IPS-18a (cell line): ENCODE measurements at regions not wholly inside any gene's neighbourhood (a gene's known extent, or its start where the extent isn't known, plus 50 kb on each side); places are given as distances from the start of the nearest gene placed in this dataset.

ENCODE experiments used
- H3K27ac ChIP-seq: one replicate; pipeline ENCODE4 v1.5.1; 2013; ENCODE audit warnings: low read length
- H3K27me3 ChIP-seq: one replicate; pipeline ENCODE4 v1.6.1; 2013; ENCODE audit warnings: mild to moderate bottlenecking, low read length; ENCODE audit not compliant: control insufficient read depth, insufficient read depth
- H3K36me3 ChIP-seq: one replicate; pipeline ENCODE4 v1.6.1; 2013; ENCODE audit warnings: low read depth, low read length; ENCODE audit not compliant: control insufficient read depth
- H3K4me1 ChIP-seq: one replicate; pipeline ENCODE4 v1.6.1; 2013; ENCODE audit warnings: low read depth, low read length; ENCODE audit not compliant: control insufficient read depth
- H3K4me3 ChIP-seq: one replicate; pipeline ENCODE4 v1.5.1; 2013; ENCODE audit warnings: low read length
- H3K9ac ChIP-seq: one replicate; pipeline ENCODE4 v1.6.1; 2013; ENCODE audit warnings: mild to moderate bottlenecking, low read length, moderate library complexity
- H3K9me3 ChIP-seq: one replicate; pipeline ENCODE4 v1.6.1; 2013; ENCODE audit warnings: low read depth, low read length; ENCODE audit not compliant: control insufficient read depth

DNA sequence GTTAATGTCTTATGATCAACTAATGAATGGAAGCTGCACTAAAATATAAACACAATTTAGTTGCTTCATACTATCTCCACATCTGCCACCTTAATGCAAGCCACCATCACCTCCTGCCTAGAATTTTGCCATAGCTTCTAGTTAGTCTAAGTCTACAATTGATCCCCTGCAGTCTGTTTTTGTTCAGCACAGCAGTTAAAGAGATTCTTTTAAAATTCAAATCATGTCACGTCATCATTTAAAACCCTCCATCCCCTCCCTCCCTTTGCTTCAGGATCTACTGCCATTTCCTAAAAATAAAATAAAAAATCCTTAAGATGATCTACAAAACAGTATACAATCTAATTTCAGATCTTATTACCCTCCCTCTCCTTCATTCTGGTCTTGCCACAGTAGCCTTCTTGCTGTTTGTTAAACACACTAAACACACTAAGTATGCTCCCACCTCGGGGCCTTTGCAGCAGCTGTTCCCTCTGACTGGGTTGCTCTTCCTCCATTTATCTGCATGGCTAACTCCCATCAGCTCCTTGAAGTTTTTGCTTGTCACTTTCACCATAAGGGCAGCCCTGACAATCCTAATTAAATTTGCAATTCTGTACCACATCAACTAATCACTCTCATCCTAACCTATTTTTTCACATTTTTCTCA, 97.0 kb upstream of the FOXP2 start:
- no peak overlapping the region for H3K4me3 ChIP-seq
- no peaks in the 10 kb centered on the region for H3K9me3 ChIP-seq
- H3K36me3 ChIP-seq, result no peaks in the 10 kb centered on the region

DNA sequence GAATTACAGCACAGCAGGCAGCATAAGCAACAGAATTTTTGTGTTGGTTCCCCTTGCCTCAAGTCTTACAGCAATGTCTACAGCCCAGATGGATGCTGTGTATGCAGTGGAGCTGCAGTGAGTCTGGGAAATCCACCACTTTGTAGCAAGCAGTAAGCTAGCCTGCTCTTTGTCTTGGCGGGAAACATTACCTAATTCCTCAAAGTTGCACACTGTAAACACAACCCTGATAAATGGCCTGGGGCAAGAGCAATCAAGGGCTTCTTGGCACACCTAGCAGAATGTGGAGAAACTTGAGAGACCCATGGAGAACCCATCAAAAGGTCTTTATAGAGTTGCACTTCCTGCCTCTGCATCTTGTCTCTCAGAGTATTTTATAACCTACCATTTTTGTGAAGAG, 102.0 kb upstream of the FOXP2 start:
- no peak overlapping the region for H3K4me3 ChIP-seq
- no peak overlapping the region for H3K9ac ChIP-seq
- no peaks in the 10 kb centered on the region for H3K36me3 ChIP-seq
- no peaks in the 10 kb centered on the region for H3K9me3 ChIP-seq
- H3K27me3 ChIP-seq, result no peaks in the 10 kb centered on the region
- no peak overlapping the region for H3K27ac ChIP-seq
- peaks cover 9% of the 10 kb centered on the region for H3K4me1 ChIP-seq

More for the DNA sequence above, 97.0 kb upstream of the FOXP2 start:
- peaks cover 10% of the 10 kb centered on the region for H3K4me1 ChIP-seq
- no peak overlapping the region for H3K27ac ChIP-seq
- H3K27me3 ChIP-seq, result no peaks in the 10 kb centered on the region
- no peak overlapping the region for H3K9ac ChIP-seq

DNA sequence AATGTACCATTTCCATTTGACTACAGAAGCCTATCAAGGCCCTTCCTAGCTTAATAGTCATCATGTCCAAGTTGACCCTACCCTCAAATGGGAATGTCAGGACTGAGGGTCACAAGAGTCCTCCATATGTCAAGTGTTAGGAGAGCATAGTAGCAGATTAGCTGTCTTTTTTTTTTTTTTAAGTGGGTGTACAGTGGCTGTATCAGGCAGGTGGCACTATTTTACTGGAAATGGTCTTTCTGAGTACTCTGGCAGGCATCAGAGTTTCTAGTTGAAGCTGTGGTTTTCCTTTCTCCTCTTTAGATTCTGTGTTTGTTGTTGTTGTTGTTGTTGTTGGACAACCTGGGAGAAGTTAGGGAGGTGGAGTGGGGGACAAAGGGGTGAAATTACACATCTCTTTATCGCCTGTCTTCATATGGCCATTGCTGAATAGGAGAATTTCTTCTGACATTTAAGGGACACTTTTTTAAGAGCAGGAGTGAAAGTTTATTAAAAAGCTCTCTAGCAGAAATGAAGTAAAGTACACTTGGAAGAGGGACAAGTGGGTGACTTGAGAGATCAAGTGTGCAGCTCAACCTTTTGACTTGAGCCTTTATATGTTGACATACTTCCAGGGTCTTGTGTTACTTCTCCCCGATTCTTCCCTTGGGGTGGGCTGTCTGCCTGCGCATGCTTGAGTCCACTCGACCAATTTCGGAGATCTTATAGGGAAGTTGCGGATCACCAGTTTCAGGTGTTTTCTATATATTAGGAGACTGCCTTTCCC, 104.1 kb upstream of the FOXP2 start:
- Histone ChIP-seq H3K27me3 (no peaks in the 10 kb centered on the region), H3K36me3 (no peaks in the 10 kb centered on the region), H3K4me3 (no peak overlapping the region), H3K27ac (no peak overlapping the region), H3K4me1 (no peaks in the 10 kb centered on the region), H3K9me3 (no peaks in the 10 kb centered on the region), H3K9ac (no peak overlapping the region)

GRCh38 chr7:114309729-114310128, 104.9 kb upstream of the FOXP2 start:
- Histone ChIP-seq H3K9ac (no peak overlapping the region), H3K9me3 (no peaks in the 10 kb centered on the region), H3K4me1 (no peaks in the 10 kb centered on the region), H3K27ac (no peak overlapping the region), H3K4me3 (no peak overlapping the region), H3K27me3 (no peaks in the 10 kb centered on the region), H3K36me3 (no peaks in the 10 kb centered on the region)

DNA sequence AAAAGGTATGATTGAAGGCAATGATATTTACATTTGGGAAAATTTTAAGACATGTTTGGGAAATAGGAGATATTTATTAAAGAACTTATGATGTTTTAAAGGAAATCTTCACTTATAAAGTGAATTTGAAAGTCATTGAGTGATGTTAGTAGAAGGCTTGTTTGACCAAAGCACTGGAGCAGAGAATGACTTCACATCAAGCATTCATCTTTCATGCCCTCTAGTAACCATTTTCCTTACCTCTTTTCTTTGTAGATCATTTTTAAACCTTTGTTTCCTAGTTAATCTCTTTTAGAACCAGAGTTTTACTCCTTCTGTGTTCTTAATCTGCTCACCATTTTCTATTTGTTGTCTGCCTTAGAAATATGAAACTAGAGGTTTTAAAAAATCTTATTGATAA, 111.3 kb upstream of the FOXP2 start:
- Histone ChIP-seq H3K4me1 (no peaks in the 10 kb centered on the region), H3K27ac (no peak overlapping the region), H3K4me3 (no peak overlapping the region), H3K9ac (no peak overlapping the region), H3K27me3 (no peaks in the 10 kb centered on the region), H3K9me3 (no peaks in the 10 kb centered on the region), H3K36me3 (no peaks in the 10 kb centered on the region)

DNA sequence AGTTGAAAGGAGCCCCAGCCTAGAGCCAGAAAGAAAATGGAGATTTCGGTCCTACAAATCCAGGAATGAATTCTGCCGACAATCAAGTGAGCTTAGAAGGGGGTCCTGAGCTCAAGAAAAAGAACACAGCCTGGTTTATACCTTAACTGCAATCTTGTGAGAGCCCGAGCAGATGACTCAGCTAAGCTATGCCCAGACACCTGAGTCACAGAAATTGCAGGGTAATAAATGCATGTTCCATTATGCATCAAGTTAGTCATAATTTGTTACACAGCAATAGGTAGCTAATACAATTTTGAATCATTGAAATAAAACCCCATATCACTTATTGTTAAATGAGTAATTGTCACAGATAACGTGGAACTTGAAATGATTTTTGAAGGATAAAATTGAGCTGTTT, 111.8 kb upstream of the FOXP2 start:
- no peaks in the 10 kb centered on the region for H3K27me3 ChIP-seq

GRCh38 chr7:114298011-114298410, 116.6 kb upstream of the FOXP2 start:
- Histone ChIP-seq H3K4me3 (no peak overlapping the region), H3K27ac (no peak overlapping the region), H3K9ac (no peak overlapping the region), H3K27me3 (no peaks in the 10 kb centered on the region), H3K36me3 (no peaks in the 10 kb centered on the region), H3K9me3 (no peaks in the 10 kb centered on the region), H3K4me1 (no peaks in the 10 kb centered on the region)

More for the DNA sequence above, 111.8 kb upstream of the FOXP2 start:
- Histone ChIP-seq H3K36me3 (no peaks in the 10 kb centered on the region), H3K9me3 (no peaks in the 10 kb centered on the region), H3K27ac (no peak overlapping the region), H3K4me3 (no peak overlapping the region), H3K4me1 (no peaks in the 10 kb centered on the region), H3K9ac (no peak overlapping the region)

- Histone ChIP-seq H3K27ac (no peak overlapping the region), H3K27me3 (no peaks in the 10 kb centered on the region), H3K9ac (no peak overlapping the region), H3K36me3 (no peaks in the 10 kb centered on the region), H3K9me3 (no peaks in the 10 kb centered on the region), H3K4me1 (no peaks in the 10 kb centered on the region), H3K4me3 (no peak overlapping the region)
These were observed 117.5 kb upstream of the FOXP2 start for GRCh38 chr7:114297121-114297520.

- no peaks in the 10 kb centered on the region for H3K27me3 ChIP-seq
- no peak overlapping the region for H3K27ac ChIP-seq
- no peaks in the 10 kb centered on the region for H3K36me3 ChIP-seq
- H3K4me1 ChIP-seq, result no peaks in the 10 kb centered on the region
- no peaks in the 10 kb centered on the region for H3K9me3 ChIP-seq
- no peak overlapping the region for H3K4me3 ChIP-seq
- H3K9ac ChIP-seq, result no peak overlapping the region
These were observed 119.1 kb upstream of the FOXP2 start for GRCh38 chr7:114295522-114295921.

- Histone ChIP-seq H3K9ac (no peak overlapping the region), H3K36me3 (no peaks in the 10 kb centered on the region), H3K27ac (no peak overlapping the region), H3K27me3 (no peaks in the 10 kb centered on the region), H3K4me3 (no peak overlapping the region), H3K4me1 (no peaks in the 10 kb centered on the region), H3K9me3 (no peaks in the 10 kb centered on the region)
These were observed 120.6 kb upstream of the FOXP2 start for GRCh38 chr7:114294036-114294435.

DNA sequence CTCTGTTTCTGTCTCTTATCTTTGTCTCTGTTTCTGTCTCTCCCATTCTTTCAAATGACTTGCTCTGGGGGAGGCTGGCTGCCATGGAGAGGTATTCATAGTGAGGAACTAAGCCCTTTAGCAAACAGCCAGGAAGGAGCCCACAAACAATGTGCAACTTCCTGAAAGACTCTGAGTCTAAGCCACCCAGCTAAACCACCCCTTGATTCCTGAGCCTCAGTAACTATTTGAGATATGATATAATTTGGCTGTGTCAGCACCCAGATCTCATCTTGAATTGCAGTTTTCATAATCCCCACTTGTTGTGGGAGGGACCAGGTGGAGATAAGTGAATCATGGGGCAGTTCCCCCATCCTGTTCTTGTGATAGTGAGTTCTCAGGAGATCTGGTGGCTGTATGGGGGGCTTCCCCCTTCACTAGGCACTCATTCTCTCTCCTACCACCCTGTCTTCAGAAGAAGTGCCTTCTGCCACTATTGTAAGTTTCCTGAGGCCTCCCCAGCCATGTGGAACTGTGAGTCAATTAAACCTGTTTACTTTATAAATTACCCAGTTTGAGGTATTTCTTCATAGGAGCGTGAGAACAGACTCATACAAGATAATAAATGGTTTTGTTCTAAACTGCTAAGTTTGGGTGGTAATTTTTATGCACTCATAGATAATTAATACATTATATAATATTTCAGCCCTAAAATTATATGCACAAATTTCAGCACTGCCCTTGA, 121.2 kb upstream of the FOXP2 start:
- Histone ChIP-seq H3K4me1 (no peaks in the 10 kb centered on the region), H3K9me3 (no peaks in the 10 kb centered on the region), H3K36me3 (no peaks in the 10 kb centered on the region), H3K4me3 (no peak overlapping the region), H3K27ac (no peak overlapping the region), H3K27me3 (no peaks in the 10 kb centered on the region), H3K9ac (no peak overlapping the region)
